ENCODE measurements at regions not wholly inside any gene's neighbourhood (a gene's known extent, or its start where the extent isn't known, plus 50 kb on each side); places are given as distances from the start of the nearest gene placed in this dataset.

- no peak for DNase-seq (ENCODE audit: low spot score)
- TF ChIP-seq CTCF (IDR thresholded peaks at IDR 0.05; ENCODE audit: extremely low read depth, missing control alignments): no peak
Measured at GRCh38 chr12:45102818-45103217, 51.9 kb upstream of the DBX2 start.

DNA sequence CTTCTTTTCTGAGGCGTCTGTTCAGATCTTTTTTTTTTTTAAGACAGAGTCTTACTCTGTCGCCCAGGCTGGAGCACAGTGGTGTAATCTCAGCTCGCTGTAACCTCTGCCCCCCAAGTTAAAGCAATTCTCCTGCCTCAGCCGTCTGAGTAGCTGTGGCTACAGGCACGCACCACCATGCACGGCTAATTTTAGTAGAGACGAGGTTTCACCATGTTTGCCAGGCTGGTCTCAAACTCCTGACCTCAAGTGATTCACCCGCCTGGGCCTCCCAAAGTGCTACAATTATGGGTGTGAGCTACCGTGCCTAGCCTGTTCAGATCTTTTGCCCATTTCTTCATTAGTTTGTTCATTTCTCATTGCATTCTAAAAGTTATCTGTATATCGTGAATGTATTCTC lies 55.1 kb upstream of the DBX2 start:
- DNase-seq (ENCODE audit: low spot score): no peak
- no peak for TF ChIP-seq CTCF (IDR thresholded peaks at IDR 0.05; ENCODE audit: extremely low read depth, missing control alignments)

DNA sequence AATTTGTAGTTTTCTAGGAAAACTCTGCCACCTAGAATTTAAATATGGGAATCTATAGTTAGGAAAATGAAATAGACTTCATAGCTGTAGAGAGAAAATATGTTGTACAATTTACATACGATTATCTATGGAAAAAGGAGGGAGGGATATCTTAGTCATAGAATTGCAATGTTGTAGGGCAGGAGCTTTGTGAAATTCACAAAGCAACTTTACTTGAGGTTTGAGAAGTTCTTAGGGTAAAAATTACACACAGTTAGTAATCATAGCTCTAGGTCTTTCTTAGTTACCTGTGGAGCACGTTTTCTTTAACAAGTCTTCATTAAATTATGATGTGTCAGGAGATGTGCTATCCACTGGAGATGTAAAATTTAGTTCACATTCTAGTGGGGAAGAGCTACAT lies 61.4 kb upstream of the DBX2 start:
- no peak for DNase-seq (ENCODE audit: low spot score)
- no peak for TF ChIP-seq CTCF (IDR thresholded peaks at IDR 0.05; ENCODE audit: extremely low read depth, missing control alignments)

- DNase-seq (ENCODE audit: low spot score): no peak
- TF ChIP-seq CTCF (IDR thresholded peaks at IDR 0.05; ENCODE audit: extremely low read depth, missing control alignments): no peak
Measured at GRCh38 chr12:45121224-45121623, 70.3 kb upstream of the DBX2 start.

- DNase-seq (ENCODE audit: low spot score): no peak
Measured at GRCh38 chr12:45122768-45123380, 72.0 kb upstream of the DBX2 start.

DNA sequence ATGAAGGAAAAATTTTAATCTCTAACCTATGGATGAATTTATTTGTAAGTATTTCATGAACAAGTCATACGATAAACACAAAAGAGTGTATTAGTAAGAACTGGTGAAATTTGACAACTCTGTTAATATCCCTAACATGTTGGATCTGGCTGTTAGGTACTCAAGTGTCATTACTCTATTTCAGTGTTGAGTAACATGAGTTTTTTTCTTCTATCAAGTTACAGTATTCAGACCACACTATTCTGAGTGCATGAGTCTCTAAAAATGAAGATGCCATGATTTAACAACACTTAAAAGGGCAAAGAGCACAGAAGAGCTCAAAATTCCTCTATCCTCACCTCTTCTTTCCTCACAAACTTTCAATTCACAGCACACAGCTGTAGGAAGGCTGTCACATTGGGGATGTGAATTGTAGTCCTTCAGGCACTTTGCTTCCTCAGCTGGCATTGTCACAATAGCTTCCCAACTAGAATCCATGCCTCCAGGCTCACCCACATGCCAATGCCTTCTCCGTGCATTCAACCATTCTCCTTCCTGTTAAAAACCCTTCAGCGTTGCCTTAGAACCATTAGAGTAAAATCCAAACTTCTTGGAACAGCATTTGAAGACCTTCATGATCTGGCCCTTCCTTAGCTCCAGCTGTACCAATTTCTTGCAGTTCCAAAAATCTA lies 73.7 kb upstream of the DBX2 start:
- TF ChIP-seq CTCF (IDR thresholded peaks at IDR 0.05; ENCODE audit: extremely low read depth, missing control alignments): no peak
- DNase-seq (ENCODE audit: low spot score): no peak

More at GRCh38 chr12:45122768-45123380, 72.0 kb upstream of the DBX2 start:
- no peak for TF ChIP-seq CTCF (IDR thresholded peaks at IDR 0.05; ENCODE audit: extremely low read depth, missing control alignments)

DNA sequence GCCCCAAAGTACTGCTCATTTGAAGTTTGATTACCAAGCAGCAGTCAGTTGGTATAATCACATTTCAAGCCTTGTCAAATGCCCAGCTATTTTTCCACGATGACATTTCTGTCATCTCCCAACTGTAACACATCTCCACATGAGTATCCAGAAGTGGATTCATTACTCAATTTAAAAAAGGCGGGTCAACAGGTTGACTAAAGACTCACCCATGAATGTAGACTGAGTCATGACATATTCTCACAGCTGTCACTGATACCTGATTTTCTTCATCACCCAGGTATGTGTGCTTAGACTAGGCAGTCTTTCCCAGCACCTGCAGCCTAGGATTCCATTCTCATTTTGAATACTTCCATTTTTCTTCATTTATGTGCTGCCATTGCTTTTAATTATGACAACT lies 75.1 kb upstream of the DBX2 start:
- DNase-seq (ENCODE audit: low spot score): no peak
- no peak for TF ChIP-seq CTCF (IDR thresholded peaks at IDR 0.05; ENCODE audit: extremely low read depth, missing control alignments)
